Panc1 (cell line): ENCODE measurements at regions not wholly inside any gene's neighbourhood (a gene's known extent, or its start where the extent isn't known, plus 50 kb on each side); places are given as distances from the start of the nearest gene placed in this dataset.

Experiments used
- ATAC-seq: fragments of 200-7000 bp; cut with Tn5 transposase; 2 replicates; pipeline ENCODE4 v1.9.1; 2020; ENCODE audit warnings: mild to moderate bottlenecking, moderate library complexity
- BruUV-seq: library from RNA; stranded (reverse); fragments of 400-500 nt; replicated peaks from 2 replicates; lab custom pipeline; 2021; lab: Mats Ljungman, UMichigan
- CTCF ChIA-PET: fragments of 300-600 bp; sonication (Branson Sonifier 250); formaldehyde crosslinking; loops from one replicate; lab custom pipeline; 2022; ENCODE audit warnings: antibody characterized with exemption; lab: Charles Lee
- POLR2A ChIA-PET: fragments of 300-600 bp; sonication (Branson Sonifier 250); formaldehyde crosslinking; loops from one replicate; lab custom pipeline; 2022; ENCODE audit warnings: antibody characterized with exemption; lab: Charles Lee
- DNase-seq: peaks from one replicate; pipeline ENCODE4 v3.0.0-alpha.2; 2010; ENCODE audit warnings: low read depth, low spot score
- H3K27ac ChIP-seq: 2 replicates; pipeline ENCODE4 v1.5.1; 2011; ENCODE audit warnings: mild to moderate bottlenecking, low read length, inconsistent platforms
- H3K27me3 ChIP-seq: fragments of 200-500 bp; sonication (Bioruptor generic); 2 replicates; pipeline ENCODE4 v1.6.0; 2014; ENCODE audit warnings: low read length, inconsistent platforms; ENCODE audit not compliant: control insufficient read depth, insufficient read depth
- H3K36me3 ChIP-seq: fragments of 200-500 bp; sonication (Bioruptor generic); 2 replicates; pipeline ENCODE4 v1.5.1; 2014; ENCODE audit warnings: inconsistent platforms, mild to moderate bottlenecking, low read length, moderate library complexity; ENCODE audit not compliant: control insufficient read depth, insufficient read depth
- H3K4me1 ChIP-seq: 2 replicates; pipeline ENCODE4 v1.5.1; 2011; ENCODE audit warnings: inconsistent platforms, mild to moderate bottlenecking, low read length, moderate library complexity; ENCODE audit not compliant: control insufficient read depth, insufficient read depth
- H3K4me3 ChIP-seq, 2 experiments: 2 replicates each; pipeline ENCODE4 v1.5.1; 2011 to 2012; ENCODE audit warnings: low read depth in 2 of 2, low read length in 2 of 2, mild to moderate bottlenecking in 2 of 2, inconsistent platforms in 1 of 2, moderate library complexity in 1 of 2
- H3K9me3 ChIP-seq: fragments of 200-500 bp; sonication (Bioruptor generic); 2 replicates; pipeline ENCODE4 v1.5.1; 2014; ENCODE audit warnings: low read depth, mild to moderate bottlenecking, inconsistent platforms, low read length, moderate library complexity; ENCODE audit not compliant: control insufficient read depth, insufficient read depth
- CTCF ChIP-seq: fragments of 450-650 bp; IDR thresholded peaks from 2 replicates; pipeline ENCODE4 v1.5.1; 2017; ENCODE audit warnings: mild to moderate bottlenecking
- POLR2AphosphoS5 ChIP-seq: IDR thresholded peaks from 2 replicates; pipeline ENCODE4 v1.6.1; 2012; ENCODE audit warnings: mild to moderate bottlenecking, low read depth, low read length, moderate library complexity
- REST ChIP-seq, 2 experiments: IDR thresholded peaks; 2 replicates each; pipeline ENCODE4 v1.6.1; 2011 to 2012; ENCODE audit warnings: low read depth in 2 of 2, control low read depth in 1 of 2, low read length in 1 of 2, mild to moderate bottlenecking in 1 of 2, moderate library complexity in 1 of 2; ENCODE audit not compliant: insufficient read depth in 1 of 2
- SIN3A ChIP-seq: IDR thresholded peaks from 2 replicates; pipeline ENCODE4 v1.6.1; 2012; ENCODE audit warnings: low read depth, mild to moderate bottlenecking, low read length, moderate library complexity, borderline replicate concordance; ENCODE audit not compliant: insufficient read depth
- TCF7L2 ChIP-seq: IDR thresholded peaks from 2 replicates; pipeline ENCODE4 v1.6.1; 2011; ENCODE audit warnings: mild to moderate bottlenecking, low read depth, low read length, inconsistent platforms
- in situ Hi-C: cut with HindIII; loops from 2 replicates; pipeline ENCODE4 v1.10.0; 2016; ENCODE audit warnings: low sequenced_read_pairs, low pct_unique_long_range_greater_than_20kb
- intact Hi-C: fragments of 100-400 bp; cut with micrococcal nuclease; formaldehyde crosslinking; loops from one replicate; pipeline ENCODE4 v1.10.0; 2022; ENCODE audit not compliant: unreplicated experiment

DNA sequence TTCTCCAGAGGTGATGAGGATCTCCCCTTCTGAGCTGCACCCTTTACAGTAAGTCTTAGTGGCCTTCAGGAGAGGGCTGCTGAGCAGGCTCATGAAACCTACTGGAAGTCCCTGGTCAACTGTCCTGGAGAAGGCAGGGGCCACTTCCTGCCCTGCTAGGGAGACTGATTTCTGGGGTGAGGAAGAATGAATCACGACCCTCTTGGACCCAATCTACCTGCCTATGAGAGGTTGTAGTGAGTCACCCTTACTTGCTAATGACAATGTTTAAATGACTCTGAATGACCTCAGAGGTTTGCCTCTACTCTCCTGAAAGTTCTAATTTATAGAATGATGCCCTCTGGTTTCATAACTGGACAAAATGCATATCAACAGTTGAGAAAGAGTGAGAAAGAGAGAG is 79.4 kb upstream of the FAM136A start:
- no peak overlapping the region for H3K27ac ChIP-seq
- no peaks in the 10 kb centered on the region for H3K27me3 ChIP-seq
- ATAC-seq = no peak
- H3K36me3 ChIP-seq = no peaks in the 10 kb centered on the region
- in situ Hi-C loops (no loop called here), intact Hi-C loops (no loop called here)
- CTCF ChIA-PET = no interaction called here
- POLR2A ChIA-PET = no interaction called here
- no peak overlapping the region for H3K4me3 ChIP-seq
- no peaks in the 10 kb centered on the region for H3K9me3 ChIP-seq
- TF ChIP-seq SIN3A = no peak
- TF ChIP-seq REST (IDR thresholded peaks at IDR 0.05; ENCODE audit: insufficient read depth in 1 of 2, low read depth in 2 of 2, low read length in 1 of 2) = no peak
- no peak for TF ChIP-seq POLR2AphosphoS5
- TF ChIP-seq TCF7L2 = no peak
- TF ChIP-seq CTCF = no peak
- DNase-seq = no peak
- H3K4me1 ChIP-seq = no peaks in the 10 kb centered on the region
- no TSS peak for BruUV-seq

DNA sequence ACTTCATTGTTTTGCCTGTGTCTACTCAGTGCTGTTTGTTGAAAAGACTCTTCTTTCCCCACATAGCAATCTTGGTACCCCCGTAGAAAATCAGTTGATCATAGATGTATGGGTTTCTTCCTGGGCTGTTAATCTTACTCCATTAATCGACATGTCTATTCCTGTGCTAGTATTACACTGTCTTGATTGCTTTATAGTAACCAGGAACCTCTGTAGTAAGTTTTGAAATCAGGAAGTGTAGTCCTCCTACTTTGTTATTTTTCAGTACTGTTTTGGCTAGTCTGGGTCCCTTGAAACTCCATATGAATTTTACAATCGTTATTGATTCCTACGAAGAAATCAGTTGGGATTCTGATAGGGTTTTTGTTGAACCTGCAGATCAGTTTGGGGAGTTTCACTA is 78.8 kb upstream of the FAM136A start:
- ChIA-PET CTCF (no interaction called here), POLR2A (no interaction called here)
- Histone ChIP-seq H3K27me3 (no peaks in the 10 kb centered on the region), H3K36me3 (no peaks in the 10 kb centered on the region), H3K4me1 (no peaks in the 10 kb centered on the region), H3K27ac (no peak overlapping the region), H3K9me3 (no peaks in the 10 kb centered on the region), H3K4me3 (no peak overlapping the region)
- TF ChIP-seq TCF7L2 (no peak), REST (IDR thresholded peaks at IDR 0.05; ENCODE audit: insufficient read depth in 1 of 2, low read depth in 2 of 2, low read length in 1 of 2) (no peak), POLR2AphosphoS5 (no peak), SIN3A (no peak), CTCF (no peak)
- DNase-seq (no peak), ATAC-seq (no peak)
- in situ Hi-C loops (no loop called here), intact Hi-C loops (no loop called here)
- BruUV-seq = no TSS peak
